Bone marrow (tissue), 2 donors: ENCODE measurements at regions not wholly inside any gene's neighbourhood (a gene's known extent, or its start where the extent isn't known, plus 50 kb on each side); places are given as distances from the start of the nearest gene placed in this dataset.

Experiments used
- DNase-seq, 2 donors: peaks; one replicate each; lab custom pipeline; 2025; lab: John Stamatoyannopoulos, UW

- no peak for DNase-seq
Measured at GRCh38 chr18:28846958-28847357, 670.0 kb upstream of the CDH2 start.

GRCh38 chr18:28837100-28837499 lies 660.2 kb upstream of the CDH2 start:
- DNase-seq: no peak

GRCh38 chr18:28834889-28835288 lies 658.0 kb upstream of the CDH2 start:
- DNase-seq: no peak

GRCh38 chr18:28831908-28832307 lies 655.0 kb upstream of the CDH2 start:
- no peak for DNase-seq

GRCh38 chr18:28831476-28831875 lies 654.5 kb upstream of the CDH2 start:
- DNase-seq: no peak

GRCh38 chr18:28826107-28826506 lies 649.2 kb upstream of the CDH2 start:
- DNase-seq: no peak

- no peak for DNase-seq
Measured at GRCh38 chr18:28824183-28824574, 647.2 kb upstream of the CDH2 start.

GRCh38 chr18:28823506-28824182 lies 646.7 kb upstream of the CDH2 start:
- no peak for DNase-seq

GRCh38 chr18:28820353-28820752 lies 643.4 kb upstream of the CDH2 start:
- peak in 1 of 2 donors; percentile 19 for DNase-seq

- no peak for DNase-seq
Measured at GRCh38 chr18:28816155-28816554, 639.2 kb upstream of the CDH2 start.

GRCh38 chr18:28814365-28814764 lies 637.4 kb upstream of the CDH2 start:
- no peak for DNase-seq

GRCh38 chr18:28808373-28808772 lies 631.4 kb upstream of the CDH2 start:
- no peak for DNase-seq

GRCh38 chr18:28805491-28805890 lies 628.6 kb upstream of the CDH2 start:
- no peak for DNase-seq

GRCh38 chr18:28804512-28805202 lies 627.7 kb upstream of the CDH2 start:
- DNase-seq: peak in 1 of 2 donors; percentile 65

GRCh38 chr18:28802546-28802945 lies 625.6 kb upstream of the CDH2 start:
- peak in 1 of 2 donors; percentile 9 for DNase-seq

- DNase-seq: no peak
Measured at GRCh38 chr18:28801876-28802275, 624.9 kb upstream of the CDH2 start.

- DNase-seq: no peak
Measured at GRCh38 chr18:28794459-28795245, 617.7 kb upstream of the CDH2 start.

- no peak for DNase-seq
Measured at GRCh38 chr18:28793901-28794300, 617.0 kb upstream of the CDH2 start.

GRCh38 chr18:28792404-28793086 lies 615.6 kb upstream of the CDH2 start:
- DNase-seq: no peak

GRCh38 chr18:28791101-28791500 lies 614.2 kb upstream of the CDH2 start:
- no peak for DNase-seq

- DNase-seq: no peak
Measured at GRCh38 chr18:28789502-28789901, 612.6 kb upstream of the CDH2 start.

GRCh38 chr18:28786926-28787325 lies 610.0 kb upstream of the CDH2 start:
- no peak for DNase-seq
